H9 (cell line): ENCODE measurements at regions not wholly inside any gene's neighbourhood (a gene's known extent, or its start where the extent isn't known, plus 50 kb on each side); places are given as distances from the start of the nearest gene placed in this dataset.

Source experiments
- DNase-seq: peaks from one replicate; pipeline ENCODE4 v3.0.0-alpha.2; 2017
- H2AFZ ChIP-seq: one replicate; pipeline ENCODE4 v1.6.1; 2013; ENCODE audit warnings: mild to moderate bottlenecking, low read length, control low read depth, moderate library complexity
- H2AK5ac ChIP-seq: 2 replicates; pipeline ENCODE4 v1.6.1; 2013; ENCODE audit warnings: low read length, control low read depth, mixed read lengths; ENCODE audit not compliant: insufficient read length
- H2BK120ac ChIP-seq: one replicate; pipeline ENCODE4 v1.6.1; 2013; ENCODE audit warnings: low read depth, mild to moderate bottlenecking, low read length, control low read depth, inconsistent platforms; ENCODE audit not compliant: poor library complexity, severe bottlenecking
- H2BK12ac ChIP-seq: 2 replicates; pipeline ENCODE4 v1.6.1; 2013; ENCODE audit warnings: low read length, control low read depth, mixed read lengths, low read depth; ENCODE audit not compliant: insufficient read length
- H2BK15ac ChIP-seq: 2 replicates; pipeline ENCODE4 v1.6.1; 2013; ENCODE audit warnings: low read depth, low read length, control low read depth
- H2BK20ac ChIP-seq: one replicate; pipeline ENCODE4 v1.6.1; 2013; ENCODE audit warnings: low read depth, mild to moderate bottlenecking, low read length, control low read depth, inconsistent platforms; ENCODE audit not compliant: poor library complexity, severe bottlenecking
- H2BK5ac ChIP-seq: 2 replicates; pipeline ENCODE4 v1.6.1; 2013; ENCODE audit warnings: low read length, control low read depth, mixed read lengths; ENCODE audit not compliant: insufficient read length
- H3K14ac ChIP-seq: 2 replicates; pipeline ENCODE4 v1.6.1; 2013; ENCODE audit warnings: low read length, control low read depth; ENCODE audit not compliant: insufficient read depth
- H3K18ac ChIP-seq: 2 replicates; pipeline ENCODE4 v1.6.1; 2013; ENCODE audit warnings: low read depth, mild to moderate bottlenecking, mixed read lengths, low read length, control low read depth; ENCODE audit not compliant: insufficient read length
- H3K23ac ChIP-seq: 2 replicates; pipeline ENCODE4 v1.6.1; 2013; ENCODE audit warnings: low read length, control low read depth, mixed read lengths, low read depth; ENCODE audit not compliant: insufficient read length
- H3K23me2 ChIP-seq: 2 replicates; pipeline ENCODE4 v1.6.1; 2013; ENCODE audit warnings: low read depth, mild to moderate bottlenecking, mixed read lengths, low read length, control low read depth; ENCODE audit not compliant: insufficient read length, poor library complexity, severe bottlenecking
- H3K27ac ChIP-seq: 2 replicates; pipeline ENCODE4 v1.5.1; 2013; ENCODE audit warnings: low read length, control low read depth, mixed read lengths, low read depth; ENCODE audit not compliant: insufficient read length
- H3K27me3 ChIP-seq: 2 replicates; pipeline ENCODE4 v1.6.1; 2013; ENCODE audit warnings: low read length, control low read depth, inconsistent platforms; ENCODE audit not compliant: insufficient read depth
- H3K4ac ChIP-seq: 2 replicates; pipeline ENCODE4 v1.6.1; 2013; ENCODE audit warnings: low read depth, mild to moderate bottlenecking, control low read depth, inconsistent platforms, low read length, moderate library complexity
- H3K4me1 ChIP-seq: 2 replicates; pipeline ENCODE4 v1.6.1; 2013; ENCODE audit warnings: low read length, control low read depth, inconsistent platforms; ENCODE audit not compliant: insufficient read depth
- H3K4me2 ChIP-seq: 2 replicates; pipeline ENCODE4 v1.6.1; 2013; ENCODE audit warnings: low read length, control low read depth, mixed read lengths; ENCODE audit not compliant: insufficient read length, insufficient read depth
- H3K56ac ChIP-seq: 2 replicates; pipeline ENCODE4 v1.6.1; 2013; ENCODE audit warnings: low read depth, mild to moderate bottlenecking, mixed read lengths, low read length, control low read depth; ENCODE audit not compliant: insufficient read length
- H3K79me1 ChIP-seq: 2 replicates; pipeline ENCODE4 v1.6.1; 2013; ENCODE audit warnings: low read depth, mild to moderate bottlenecking, moderate library complexity, low read length, control low read depth, inconsistent platforms; ENCODE audit not compliant: insufficient read depth, poor library complexity, severe bottlenecking
- H3K79me2 ChIP-seq: 2 replicates; pipeline ENCODE4 v1.6.1; 2013; ENCODE audit warnings: low read length, control low read depth, inconsistent platforms; ENCODE audit not compliant: insufficient read depth
- H3K9ac ChIP-seq: 2 replicates; pipeline ENCODE4 v1.6.1; 2013; ENCODE audit warnings: low read length, control low read depth, mixed read lengths; ENCODE audit not compliant: insufficient read length; ENCODE audit errors: extremely low read depth
- H3K9me3 ChIP-seq: one replicate; pipeline ENCODE4 v1.6.1; 2013; ENCODE audit warnings: low read depth, low read length, inconsistent platforms; ENCODE audit not compliant: control insufficient read depth
- H3T11ph ChIP-seq: one replicate; pipeline ENCODE4 v1.6.1; 2013; ENCODE audit warnings: mild to moderate bottlenecking, low read length, control low read depth, inconsistent platforms
- H4K20me1 ChIP-seq: one replicate; pipeline ENCODE4 v1.6.1; 2013; ENCODE audit not compliant: control insufficient read depth, insufficient read length, insufficient read depth
- H4K5ac ChIP-seq: 2 replicates; pipeline ENCODE4 v1.6.1; 2013; ENCODE audit warnings: low read depth, mild to moderate bottlenecking, mixed read lengths, low read length, control low read depth; ENCODE audit not compliant: insufficient read length
- H4K8ac ChIP-seq: replicated peaks from 2 replicates; pipeline ENCODE4 v1.6.1; 2013; ENCODE audit warnings: low read length, control low read depth, mixed read lengths, low read depth; ENCODE audit not compliant: insufficient read length
- H4K91ac ChIP-seq: 2 replicates; pipeline ENCODE4 v1.6.1; 2013; ENCODE audit warnings: low read depth, mild to moderate bottlenecking, moderate library complexity, mixed read lengths, low read length, control low read depth; ENCODE audit not compliant: insufficient read length
- H3K27ac Mint-ChIP-seq, 3 experiments: 2 replicates in 2 of 3; 3 replicates in 1 of 3; pipeline ENCODE4 v1.8.0; 2020 to 2021; ENCODE audit warnings: mixed read lengths in 3 of 3, mild to moderate bottlenecking in 1 of 3, moderate library complexity in 1 of 3
- H3K27me3 Mint-ChIP-seq: 2 replicates; pipeline ENCODE4 v1.8.0; 2021; ENCODE audit warnings: low read depth, mild to moderate bottlenecking, moderate library complexity, mixed read lengths
- H3K36me3 Mint-ChIP-seq, 3 experiments: 2 replicates in 2 of 3; 3 replicates in 1 of 3; pipeline ENCODE4 v1.8.0; 2020 to 2021; ENCODE audit warnings: low read depth in 3 of 3, mixed read lengths in 3 of 3; ENCODE audit not compliant: insufficient read depth in 1 of 3
- H3K4me1 Mint-ChIP-seq, 2 experiments: 2 replicates each; pipeline ENCODE4 v1.8.0; 2020; ENCODE audit warnings: mixed read lengths in 2 of 2
- H3K4me3 Mint-ChIP-seq, 2 experiments: 2 replicates in 1 of 2; 3 replicates in 1 of 2; pipeline ENCODE4 v1.8.0; 2020 to 2021; ENCODE audit warnings: mild to moderate bottlenecking in 2 of 2, mixed read lengths in 2 of 2, moderate library complexity in 1 of 2
- H3K9me3 Mint-ChIP-seq, 2 experiments: 2 replicates in 1 of 2; 3 replicates in 1 of 2; pipeline ENCODE4 v1.8.0; 2020; ENCODE audit warnings: mild to moderate bottlenecking in 2 of 2, mixed read lengths in 2 of 2, moderate library complexity in 1 of 2
- CTCF ChIP-seq: fragments of 200-600 bp; sonication (generic); conservative IDR thresholded peaks from 3 replicates; pipeline ENCODE4 v1.8.0; 2021; ENCODE audit warnings: antibody characterized with exemption, mild to moderate bottlenecking
- WGBS: extraction: QIAGEN DNeasy Blood & Tissue Kit; methylation state at CpG from one replicate; pipeline ENCODE4 v1.1.7; 2013; ENCODE audit warnings: missing lambda C conversion rate, low lambda C conversion rate, mixed read lengths; ENCODE audit not compliant: insufficient read length; ENCODE audit errors: extremely low coverage; 5-methylcytosine and 5-hydroxymethylcytosine counted together

GRCh38 chr6:113684382-113684901, 172.7 kb upstream of the MARCKS start:
- no peaks in the 10 kb centered on the region for H3K23me2 ChIP-seq
- H3K4ac ChIP-seq: no peak overlapping the region
- H3K79me1 ChIP-seq: no peaks in the 10 kb centered on the region
- no peaks in the 10 kb centered on the region for H3K79me2 ChIP-seq
- DNase-seq: no peak
- H3K27me3 Mint-ChIP-seq: no peaks in the 10 kb centered on the region
- no peaks in the 10 kb centered on the region for H3K36me3 Mint-ChIP-seq
- peak overlapping the region; percentile 67 for H3T11ph ChIP-seq
- peak overlapping the region in 1 of 3 experiments; percentile 87; a peak in 1 of 7 replicates for H3K27ac Mint-ChIP-seq
- no peaks in the 10 kb centered on the region for H3K27me3 ChIP-seq
- no peak overlapping the region for H3K27ac ChIP-seq
- no peak for TF ChIP-seq CTCF
- WGBS: no CpG with 5 or more reads among the region's 2 CpGs
- no peak overlapping the region for H4K8ac ChIP-seq
- H4K20me1 ChIP-seq: no peaks in the 10 kb centered on the region
- no peak overlapping the region for H3K9ac ChIP-seq
- peaks cover 6% of the 10 kb centered on the region for H3K4me1 ChIP-seq
- H3K9me3 ChIP-seq: no peaks in the 10 kb centered on the region
- peaks cover 7 to 13% of the 10 kb centered on the region in 2 experiments for H3K4me1 Mint-ChIP-seq
- no peak overlapping the region for H2BK120ac ChIP-seq
- H3K23ac ChIP-seq: no peak overlapping the region
- no peak overlapping the region for H3K14ac ChIP-seq
- H2BK20ac ChIP-seq: no peak overlapping the region
- no peak overlapping the region for H3K4me3 Mint-ChIP-seq
- no peak overlapping the region for H2AFZ ChIP-seq
- no peak overlapping the region for H2BK5ac ChIP-seq
- H4K91ac ChIP-seq: no peak overlapping the region
- no peak overlapping the region for H3K18ac ChIP-seq
- H2BK15ac ChIP-seq: no peak overlapping the region
- no peak overlapping the region for H2BK12ac ChIP-seq
- H3K9me3 Mint-ChIP-seq: no peaks in the 10 kb centered on the region
- H3K4me2 ChIP-seq: no peak overlapping the region
- H2AK5ac ChIP-seq: no peak overlapping the region
- H4K5ac ChIP-seq: no peak overlapping the region
- no peak overlapping the region for H3K56ac ChIP-seq
